Kidney (tissue), 13 donors: ENCODE measurements at regions not wholly inside any gene's neighbourhood (a gene's known extent, or its start where the extent isn't known, plus 50 kb on each side); places are given as distances from the start of the nearest gene placed in this dataset.

Source experiments
- DNase-seq, 5 donors: peaks; one replicate each; pipeline ENCODE4 v3.0.0-alpha.2; 2013 to 2020
- FAIRE-seq: peaks from 2 replicates; lab custom pipeline; 2012; peaks lifted over from hg19 to GRCh38; lab: Jason Lieb, UNC
- H3K27ac ChIP-seq, 2 donors: one replicate each; pipeline ENCODE4 v1.7.0; 2013; ENCODE audit warnings: low read depth in 2 of 2, low read length in 2 of 2, inconsistent platforms in 1 of 2
- H3K27me3 ChIP-seq: one replicate; pipeline ENCODE4 v1.7.1; 2013; ENCODE audit warnings: low read length, inconsistent platforms; ENCODE audit not compliant: control insufficient read depth, insufficient read depth
- H3K36me3 ChIP-seq, 3 donors: one replicate each; pipeline versions ENCODE4 v1.7.0 to v1.7.1; 2013; ENCODE audit warnings: low read length in 3 of 3, control low read depth in 1 of 3, inconsistent platforms in 1 of 3; ENCODE audit not compliant: insufficient read depth in 3 of 3, control insufficient read depth in 2 of 3
- H3K4me1 ChIP-seq, 3 donors: one replicate each; pipeline versions ENCODE4 v1.7.0 to v1.7.1; 2013; ENCODE audit warnings: low read length in 3 of 3, inconsistent platforms in 1 of 3, low read depth in 1 of 3; ENCODE audit not compliant: control insufficient read depth in 2 of 3, insufficient read depth in 2 of 3
- H3K4me3 ChIP-seq, 3 donors: one replicate each; pipeline versions ENCODE4 v1.7.0 to v1.8.1; 2013; ENCODE audit warnings: low read length in 3 of 3, control low read depth in 1 of 3, inconsistent platforms in 1 of 3
- H3K9ac ChIP-seq, 3 donors: one replicate each; pipeline versions ENCODE4 v1.7.0 to v1.7.1; 2013; ENCODE audit warnings: low read length in 3 of 3, control low read depth in 1 of 3, inconsistent platforms in 1 of 3
- H3K9me3 ChIP-seq, 3 donors: one replicate each; pipeline versions ENCODE4 v1.7.0 to v1.7.1; 2013; ENCODE audit warnings: low read length in 3 of 3, control low read depth in 1 of 3, inconsistent platforms in 1 of 3; ENCODE audit not compliant: control insufficient read depth in 2 of 3, insufficient read depth in 1 of 3
- CTCF ChIP-seq: IDR thresholded peaks from 3 replicates; pipeline ENCODE4 v1.5.1; 2012; ENCODE audit warnings: mild to moderate bottlenecking, moderate library complexity, borderline replicate concordance; ENCODE audit not compliant: insufficient read depth; ENCODE audit errors: extremely low read depth
- intact Hi-C: fragments of 100-400 bp; cut with DNase I; formaldehyde crosslinking; loops from one replicate; pipeline ENCODE4 v1.11.1; 2022
- donor health status: control.
- donor health status: control.
- donor health status: control.
- donor health status: control.
- donor health status: control.
- donor health status: DM: yes; HTN: yes; CAD: no.
- donor health status: Normal renal cell carcinoma (clear cell type).

- intact Hi-C loops: no loop called here
- Histone ChIP-seq H3K4me1 (no peaks in the 10 kb centered on the region), H3K9ac (no peak overlapping the region), H3K27ac (no peak overlapping the region), H3K27me3 (no peaks in the 10 kb centered on the region), H3K36me3 (no peaks in the 10 kb centered on the region), H3K4me3 (no peak overlapping the region), H3K9me3 (peaks cover 0 to 10% (median 0%) of the 10 kb centered on the region in 3 donors)
- TF ChIP-seq CTCF: no peak
- DNase-seq (no peak), FAIRE-seq (no peak)
Observed at GRCh38 chr4:100754751-100755150, 236.9 kb upstream of the EMCN start.

- Histone ChIP-seq H3K27ac (no peak overlapping the region), H3K27me3 (no peaks in the 10 kb centered on the region), H3K9ac (no peak overlapping the region), H3K9me3 (no peaks in the 10 kb centered on the region), H3K4me1 (no peaks in the 10 kb centered on the region), H3K4me3 (no peak overlapping the region), H3K36me3 (no peaks in the 10 kb centered on the region)
- FAIRE-seq (no peak), DNase-seq (no peak)
- intact Hi-C loops: no loop called here
- no peak for TF ChIP-seq CTCF
Observed at GRCh38 chr4:100746141-100746739, 228.4 kb upstream of the EMCN start.

GRCh38 chr4:100742045-100742444 lies 224.2 kb upstream of the EMCN start:
- Histone ChIP-seq H3K9me3 (no peaks in the 10 kb centered on the region), H3K4me3 (no peak overlapping the region), H3K27ac (no peak overlapping the region), H3K27me3 (no peaks in the 10 kb centered on the region), H3K9ac (no peak overlapping the region), H3K36me3 (no peaks in the 10 kb centered on the region), H3K4me1 (no peaks in the 10 kb centered on the region)
- peak in 1 of 5 donors; percentile 19 for DNase-seq
- no peak for FAIRE-seq
- intact Hi-C loops: no loop called here
- TF ChIP-seq CTCF: peak; percentile 25

- no peak for TF ChIP-seq CTCF
- Histone ChIP-seq H3K9ac (no peak overlapping the region), H3K27ac (no peak overlapping the region), H3K36me3 (no peaks in the 10 kb centered on the region), H3K4me3 (no peak overlapping the region), H3K4me1 (no peaks in the 10 kb centered on the region), H3K27me3 (no peaks in the 10 kb centered on the region), H3K9me3 (no peaks in the 10 kb centered on the region)
- FAIRE-seq (no peak), DNase-seq (no peak)
- intact Hi-C loops: no loop called here
Observed at GRCh38 chr4:100739426-100739825, 221.6 kb upstream of the EMCN start.
